ENCODE measurements at regions not wholly inside any gene's neighbourhood (a gene's known extent, or its start where the extent isn't known, plus 50 kb on each side); places are given as distances from the start of the nearest gene placed in this dataset.
A peak's percentile ranks its signal among the peaks of the same experiment; 100 is the strongest.

- no peak for DNase-seq
Measured at GRCh38 chr6:71444222-71444621, 155.6 kb downstream of the OGFRL1 start.

GRCh38 chr6:71446057-71446456 lies 157.4 kb downstream of the OGFRL1 start:
- DNase-seq, result no peak

GRCh38 chr6:71446470-71446869 lies 157.9 kb downstream of the OGFRL1 start:
- DNase-seq, result no peak

GRCh38 chr6:71452697-71453370 lies 164.2 kb downstream of the OGFRL1 start:
- no peak for DNase-seq

GRCh38 chr6:71453371-71453706 lies 164.7 kb downstream of the OGFRL1 start:
- DNase-seq, result no peak

DNA sequence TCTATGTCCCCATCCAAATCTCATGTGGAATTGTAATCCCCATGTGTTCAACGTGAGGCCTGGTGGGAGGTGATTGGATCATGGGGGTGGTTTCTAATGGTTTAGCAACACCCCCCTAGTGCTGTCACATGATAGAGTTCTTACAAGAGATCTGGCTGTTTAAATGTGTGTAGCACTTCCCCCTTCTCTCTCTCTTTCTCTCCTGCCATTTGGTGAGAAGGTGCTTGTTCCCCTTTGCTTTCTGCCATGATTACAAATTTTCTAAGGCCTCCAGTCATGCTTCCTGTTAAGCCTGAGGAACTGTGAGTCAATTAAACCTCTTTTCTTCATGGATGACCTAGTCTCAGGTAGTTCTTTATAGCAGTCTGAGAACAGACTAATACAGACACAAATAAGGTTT lies 165.4 kb downstream of the OGFRL1 start:
- DNase-seq, result no peak

DNA sequence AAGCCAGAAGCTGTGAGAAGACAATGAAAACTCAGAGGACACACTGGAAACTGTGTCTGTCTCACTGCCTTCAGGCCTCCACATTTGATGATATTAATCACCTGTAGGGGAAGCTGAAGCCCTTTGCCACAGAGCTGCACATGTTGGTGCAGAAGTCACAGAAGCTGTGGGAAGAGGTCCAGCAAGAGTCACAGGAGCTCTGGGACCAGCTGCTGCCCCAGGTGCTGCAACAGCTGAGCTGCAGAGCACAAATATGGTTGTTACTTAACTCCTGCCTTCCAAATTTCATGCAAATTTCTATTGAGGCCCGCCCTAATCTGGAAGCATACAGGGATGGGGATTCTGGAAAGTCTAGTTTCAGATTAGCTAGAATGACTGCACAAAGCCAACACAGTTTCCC lies 169.3 kb downstream of the OGFRL1 start:
- DNase-seq, result peak; percentile 19

DNA sequence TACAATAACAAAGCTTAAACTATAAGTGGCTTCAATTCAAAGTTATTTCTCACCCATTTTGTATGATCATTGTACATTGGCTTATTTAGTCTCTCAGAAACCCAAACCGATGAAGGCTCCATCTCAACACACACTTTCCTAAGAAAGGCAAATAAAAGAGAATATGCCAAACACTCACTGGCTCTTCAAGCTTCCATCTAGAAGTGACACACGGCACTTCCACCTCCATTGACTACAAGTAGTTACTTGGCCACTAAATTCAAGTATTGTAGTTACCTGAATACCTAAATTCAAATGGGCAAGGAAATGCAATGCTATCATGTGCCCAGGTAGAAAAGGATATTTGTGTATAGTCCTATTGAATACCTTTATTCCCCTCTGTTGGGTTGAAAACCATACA lies 170.6 kb downstream of the OGFRL1 start:
- peak; percentile 66 for DNase-seq

DNA sequence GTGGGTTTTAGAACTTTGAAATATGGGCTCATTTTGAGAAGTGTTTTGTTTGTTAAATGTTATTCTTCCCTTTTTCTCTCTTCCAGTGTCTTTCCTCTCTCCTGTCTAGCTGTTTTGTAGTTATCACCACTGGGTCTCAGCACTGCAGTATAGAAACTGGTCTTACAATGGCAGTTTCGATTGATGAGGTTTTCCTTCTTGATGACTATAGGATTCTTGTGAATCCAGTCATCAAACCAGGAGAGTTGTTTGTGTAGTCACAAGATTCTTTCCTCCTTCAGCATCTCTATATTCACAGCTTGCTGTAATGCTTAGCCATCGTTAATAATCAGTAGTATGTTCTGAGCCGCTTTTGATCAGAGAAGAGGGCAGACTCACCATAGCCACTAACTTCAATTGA lies 172.3 kb downstream of the OGFRL1 start:
- no peak for DNase-seq

DNA sequence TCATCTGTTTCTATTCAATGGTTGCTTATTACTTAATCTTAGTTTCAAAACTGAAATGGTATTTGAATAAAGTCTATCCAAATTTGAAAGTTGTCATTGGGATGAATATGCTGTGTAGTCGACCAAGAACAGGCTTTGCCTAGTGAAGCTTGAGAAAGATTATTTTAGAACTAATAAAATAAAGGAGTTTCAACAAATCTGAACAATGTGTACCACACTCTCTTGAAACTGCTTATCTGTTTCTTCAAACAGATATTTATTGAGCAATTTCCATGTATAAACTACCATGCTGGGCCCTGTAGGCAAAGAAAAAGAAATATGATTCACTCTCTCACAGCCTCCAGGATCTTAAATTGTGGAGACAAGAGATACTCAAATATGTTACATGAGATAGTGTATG lies 174.4 kb downstream of the OGFRL1 start:
- no peak for DNase-seq

DNA sequence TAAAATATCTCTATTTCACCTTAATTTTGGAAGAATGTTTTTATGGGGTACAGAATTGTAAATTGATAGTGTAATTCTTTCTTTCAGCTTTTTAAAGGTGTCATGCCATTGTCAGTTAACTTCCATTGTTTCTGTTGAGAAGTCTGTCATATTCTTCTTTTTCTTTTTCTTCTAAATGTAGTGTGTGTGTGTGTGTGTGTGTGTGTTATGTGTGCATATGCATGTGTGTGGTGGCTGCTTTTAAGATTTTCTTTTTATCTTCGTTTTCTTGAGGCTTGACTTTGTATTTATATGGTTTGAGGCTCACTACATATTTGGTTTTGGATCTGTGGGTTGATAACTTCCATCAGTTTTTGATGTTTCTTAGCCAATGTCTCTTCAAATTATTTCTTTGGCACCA lies 176.5 kb downstream of the OGFRL1 start:
- DNase-seq, result no peak

DNA sequence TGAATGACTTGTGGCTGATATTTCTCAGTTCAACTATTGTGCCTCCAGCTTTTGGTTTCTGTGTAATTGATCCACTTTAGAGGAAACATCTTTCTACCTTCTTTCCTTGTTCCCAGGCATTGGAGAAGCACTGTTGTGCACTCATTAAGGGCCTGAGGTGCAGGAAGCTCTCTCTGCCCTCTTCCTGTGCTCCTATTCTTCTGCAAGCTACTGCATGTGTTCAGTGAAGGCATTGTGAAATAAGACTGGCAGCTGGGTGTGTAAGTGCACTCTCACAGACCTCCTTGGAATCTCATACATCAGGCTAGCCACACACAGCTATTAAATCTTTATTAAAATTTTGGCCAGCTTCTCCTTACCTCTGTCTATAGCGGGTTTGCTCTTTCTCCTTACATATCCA lies 177.8 kb downstream of the OGFRL1 start:
- DNase-seq, result no peak

DNA sequence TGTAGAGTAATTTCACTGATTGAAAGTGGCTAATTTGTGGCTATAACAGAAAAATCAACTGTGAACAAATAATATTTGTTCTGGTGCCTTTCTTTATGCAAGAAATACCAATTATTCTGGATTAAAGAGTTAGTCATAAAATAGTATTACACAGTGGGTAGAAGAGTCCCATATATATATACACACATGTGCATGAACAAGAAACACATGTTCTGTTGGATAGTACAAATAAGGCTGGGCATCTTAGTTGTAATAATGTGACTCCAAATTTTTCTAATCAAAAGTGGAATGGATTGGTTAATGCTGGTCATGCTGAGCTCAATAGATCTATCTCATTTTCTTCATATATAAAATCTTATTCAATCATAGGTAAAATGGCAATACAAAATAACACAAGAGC lies 179.4 kb downstream of the OGFRL1 start:
- DNase-seq, result no peak

DNA sequence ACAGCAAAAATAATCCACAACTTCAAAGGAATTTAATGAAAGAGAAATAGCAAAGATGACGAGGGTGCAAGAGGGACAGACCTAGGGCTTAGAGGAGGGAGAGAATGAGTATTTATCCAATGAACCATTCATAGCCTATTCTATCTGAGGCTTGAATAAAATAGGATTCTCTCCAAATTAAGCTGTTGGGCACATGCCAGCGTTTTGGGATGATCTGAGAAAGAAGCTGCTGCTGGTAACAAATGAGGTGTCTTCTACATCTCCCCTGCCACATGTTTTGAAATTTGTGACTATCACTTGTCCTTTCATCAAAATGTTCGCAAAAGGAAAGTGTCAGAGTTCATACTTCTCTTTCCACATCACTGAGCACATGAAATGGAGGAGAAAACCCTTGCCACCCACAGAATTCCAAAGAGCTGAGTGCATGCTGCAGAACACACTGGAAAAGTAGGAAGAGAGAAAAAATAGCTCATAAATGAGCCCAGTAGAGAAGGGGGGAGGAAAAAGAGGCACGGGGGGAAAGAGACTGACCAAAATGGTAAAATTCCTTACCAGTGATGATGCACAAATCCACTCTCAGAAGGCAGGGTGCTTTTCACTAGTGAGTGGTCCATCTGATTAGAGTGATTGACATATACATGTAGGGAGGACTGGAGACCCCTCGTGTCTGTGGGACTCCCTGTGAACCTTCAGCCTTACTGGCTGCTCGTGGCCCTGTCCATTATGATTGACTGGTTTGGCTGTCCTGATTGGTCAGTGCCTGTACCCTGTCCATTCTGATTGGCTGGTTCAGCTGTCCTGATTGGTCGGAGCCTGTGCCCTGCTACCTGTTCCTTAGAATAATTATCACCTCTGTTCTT lies 180.5 kb downstream of the OGFRL1 start:
- DNase-seq, result no peak

DNA sequence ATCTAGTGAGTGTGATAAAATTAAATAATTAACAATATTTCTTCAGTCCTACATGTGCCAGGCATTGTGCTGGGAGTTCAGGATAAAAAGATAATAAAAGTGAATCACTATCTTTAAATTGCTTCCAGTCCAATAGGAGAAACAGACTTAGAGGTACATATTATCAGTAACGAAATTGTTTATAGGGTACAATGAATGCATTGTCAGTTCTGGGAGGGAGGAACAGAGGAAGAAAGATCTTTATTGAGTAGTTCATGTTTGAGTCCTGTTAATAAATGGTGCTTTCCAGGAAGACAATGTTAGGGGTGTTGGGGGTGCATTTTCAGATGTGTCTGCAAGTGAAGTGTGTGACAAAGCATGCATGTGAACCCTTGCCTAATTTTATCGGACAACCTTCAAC lies 183.1 kb downstream of the OGFRL1 start:
- no peak for DNase-seq

DNA sequence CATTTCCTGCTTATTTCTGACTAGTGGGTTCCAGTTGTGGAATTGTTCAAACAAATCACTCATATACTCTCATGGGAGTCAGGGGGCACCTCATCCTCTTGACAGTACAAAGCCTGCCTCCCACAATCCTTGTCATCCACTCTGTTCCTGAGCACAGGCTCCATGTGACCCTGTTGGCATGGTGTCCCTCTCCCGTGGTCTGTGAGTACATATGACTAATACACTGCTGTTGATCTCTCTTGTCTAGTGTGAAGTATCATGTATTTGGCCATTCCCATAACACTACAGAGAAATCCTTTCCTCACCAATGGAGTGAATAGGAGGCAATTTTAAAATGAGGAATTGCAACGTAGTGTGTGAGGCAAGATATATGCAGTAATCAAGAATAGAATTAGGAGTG lies 185.3 kb downstream of the OGFRL1 start:
- no peak for DNase-seq

GRCh38 chr6:71474942-71475341 lies 186.3 kb downstream of the OGFRL1 start:
- no peak for DNase-seq

- no peak for DNase-seq
Measured at GRCh38 chr6:71476371-71476770, 187.8 kb downstream of the OGFRL1 start.

DNA sequence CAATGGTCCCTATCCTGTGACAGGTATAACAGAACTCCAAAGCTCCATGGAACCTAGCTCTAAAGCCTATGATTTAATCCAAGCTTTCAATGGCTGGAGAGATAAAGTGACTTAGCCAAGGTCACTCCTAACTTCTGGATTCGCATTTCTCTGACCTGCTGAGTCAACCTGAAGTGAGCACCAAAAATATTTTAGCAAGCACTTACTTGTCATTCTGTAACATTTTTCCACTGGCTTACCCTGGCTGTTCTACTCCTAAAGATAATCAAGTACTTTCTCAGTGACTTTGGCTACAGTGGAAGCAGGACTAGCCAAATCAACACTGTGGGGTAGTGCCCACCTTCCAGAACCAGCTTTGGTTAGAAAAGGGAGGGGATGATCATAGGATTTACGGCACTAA lies 188.3 kb downstream of the OGFRL1 start:
- no peak for DNase-seq

GRCh38 chr6:71478834-71479541 lies 190.4 kb downstream of the OGFRL1 start:
- DNase-seq, result no peak

- no peak for DNase-seq
Measured at GRCh38 chr6:71480577-71480976, 192.0 kb downstream of the OGFRL1 start.

- no peak for DNase-seq
Measured at GRCh38 chr6:71481011-71481410, 192.4 kb downstream of the OGFRL1 start.

GRCh38 chr6:71481801-71482200 lies 193.2 kb downstream of the OGFRL1 start:
- DNase-seq, result no peak

DNA sequence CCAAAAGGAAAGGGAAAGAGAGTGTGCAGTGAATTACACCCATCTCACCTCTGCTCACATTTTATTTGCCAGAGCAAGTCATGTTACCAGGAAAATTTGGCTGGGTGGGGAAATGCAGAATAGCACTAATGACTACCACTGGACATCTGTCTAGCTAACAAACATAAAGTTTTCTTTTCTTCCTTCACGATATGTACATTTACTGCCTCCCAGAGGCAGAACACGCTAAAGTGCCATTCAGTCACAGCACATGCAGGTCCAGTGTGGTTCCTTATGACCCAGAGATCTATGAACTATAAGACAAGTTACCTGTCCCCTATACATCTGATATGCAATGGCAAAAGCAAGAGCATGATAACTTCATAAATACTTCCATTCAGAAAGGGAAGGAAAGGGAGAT lies 194.1 kb downstream of the OGFRL1 start:
- DNase-seq, result no peak

Data from NCI-H510A treated with DMSO at 0.1 percent for 48 hours (cell line).